CD4-positive, alpha-beta memory T cell (primary cell): ENCODE measurements at regions not wholly inside any gene's neighbourhood (a gene's known extent, or its start where the extent isn't known, plus 50 kb on each side); places are given as distances from the start of the nearest gene placed in this dataset.

Source experiments
- CTCF ChIA-PET: fragments of 350-600 bp; sonication (Branson Sonifier 250); formaldehyde crosslinking; loops from one replicate; lab custom pipeline; 2021; ENCODE audit warnings: inconsistent platforms; ENCODE audit not compliant: partially characterized antibody; lab: Charles Lee
- POLR2A ChIA-PET: fragments of 350-600 bp; sonication (Branson Sonifier 250); formaldehyde crosslinking; loops from one replicate; lab custom pipeline; 2021; ENCODE audit not compliant: partially characterized antibody; lab: Charles Lee
- DNase-seq, 5 donors: peaks; one replicate each; pipeline versions ENCODE4 v3.0.0 to v3.0.0-alpha.2; 2020 to 2022; ENCODE audit warnings: mixed read lengths in 1 of 5
- H3K27ac ChIP-seq: one replicate; pipeline ENCODE4 v1.7.0; 2013; ENCODE audit warnings: low read depth, low read length
- H3K27me3 ChIP-seq: 2 replicates; pipeline ENCODE4 v1.7.0; 2013; ENCODE audit warnings: mild to moderate bottlenecking, low read length, moderate library complexity; ENCODE audit not compliant: insufficient read depth
- H3K36me3 ChIP-seq: 2 replicates; pipeline ENCODE4 v1.7.0; 2013; ENCODE audit warnings: mild to moderate bottlenecking, low read length, moderate library complexity; ENCODE audit not compliant: insufficient read depth
- H3K4me1 ChIP-seq: 2 replicates; pipeline ENCODE4 v1.7.0; 2013; ENCODE audit warnings: mild to moderate bottlenecking, low read length, moderate library complexity; ENCODE audit not compliant: insufficient read depth
- H3K4me3 ChIP-seq, 2 donors: one replicate each; pipeline ENCODE4 v1.7.0; 2013; ENCODE audit warnings: low read length in 2 of 2, mild to moderate bottlenecking in 1 of 2
- H3K9me3 ChIP-seq, 2 donors: one replicate each; pipeline ENCODE4 v1.7.0; 2013; ENCODE audit warnings: low read length in 2 of 2, control low read depth in 1 of 2; ENCODE audit not compliant: control insufficient read depth in 1 of 2
- H3K27ac Mint-ChIP-seq, 7 donors: one replicate each; pipeline ENCODE4 v1.8.0; 2020 to 2021; ENCODE audit warnings: mixed read lengths in 7 of 7, mild to moderate bottlenecking in 6 of 7, inconsistent platforms in 3 of 7, moderate library complexity in 3 of 7
- H3K27me3 Mint-ChIP-seq, 2 donors: one replicate each; pipeline ENCODE4 v1.8.0; 2020 to 2021; ENCODE audit warnings: mixed read lengths in 2 of 2
- H3K36me3 Mint-ChIP-seq, 2 donors: one replicate each; pipeline ENCODE4 v1.8.0; 2020 to 2021; ENCODE audit warnings: mixed read lengths in 2 of 2, inconsistent platforms in 1 of 2, mild to moderate bottlenecking in 1 of 2
- H3K4me1 Mint-ChIP-seq, 4 donors: one replicate each; pipeline ENCODE4 v1.8.0; 2020 to 2021; ENCODE audit warnings: mixed read lengths in 4 of 4, mild to moderate bottlenecking in 1 of 4
- H3K4me3 Mint-ChIP-seq, 8 donors: one replicate each; pipeline ENCODE4 v1.8.0; 2020 to 2021; ENCODE audit warnings: mixed read lengths in 8 of 8, mild to moderate bottlenecking in 7 of 8, moderate library complexity in 6 of 8, inconsistent platforms in 3 of 8
- H3K9me3 Mint-ChIP-seq, 8 donors: one replicate each; pipeline ENCODE4 v1.8.0; 2020 to 2021; ENCODE audit warnings: mixed read lengths in 8 of 8, mild to moderate bottlenecking in 5 of 8, inconsistent platforms in 3 of 8, moderate library complexity in 1 of 8
- intact Hi-C: fragments of 100-400 bp; cut with micrococcal nuclease; formaldehyde crosslinking; loops from one replicate; pipeline ENCODE4 v1.15.1; 2023

- Histone ChIP-seq H3K36me3 (no peaks in the 10 kb centered on the region), H3K27me3 (no peaks in the 10 kb centered on the region), H3K4me3 (no peak overlapping the region), H3K27ac (no peak overlapping the region), H3K4me1 (no peaks in the 10 kb centered on the region), H3K9me3 (no peaks in the 10 kb centered on the region)
- intact Hi-C loops: no loop called here
- Mint-ChIP-seq H3K27me3 (no peaks in the 10 kb centered on the region), H3K4me3 (no peak overlapping the region), H3K4me1 (no peaks in the 10 kb centered on the region), H3K9me3 (peaks cover 0 to 4% (median 0%) of the 10 kb centered on the region in 8 donors), H3K36me3 (no peaks in the 10 kb centered on the region), H3K27ac (no peak overlapping the region)
- ChIA-PET CTCF (interaction anchor here (1.0 kb wide), 1 partner anchor 439 kb away, joined by 3 read pairs; no protein-coding TSS in a partner anchor), POLR2A (no interaction called here)
- no peak for DNase-seq
Measured at GRCh38 chr21:35367553-35367952, 318.5 kb upstream of the RUNX1 start.

- Mint-ChIP-seq H3K36me3 (no peaks in the 10 kb centered on the region), H3K27ac (no peak overlapping the region), H3K27me3 (no peaks in the 10 kb centered on the region), H3K9me3 (peaks cover 0 to 4% (median 0%) of the 10 kb centered on the region in 8 donors), H3K4me3 (no peak overlapping the region), H3K4me1 (no peaks in the 10 kb centered on the region)
- intact Hi-C loops: no loop called here
- no peak overlapping the region for H3K4me3 ChIP-seq
- H3K27ac ChIP-seq: no peak overlapping the region
- ChIA-PET CTCF (no interaction called here), POLR2A (no interaction called here)
- H3K27me3 ChIP-seq: no peaks in the 10 kb centered on the region
- H3K4me1 ChIP-seq: no peaks in the 10 kb centered on the region
- DNase-seq: no peak
- H3K9me3 ChIP-seq: no peaks in the 10 kb centered on the region
- no peaks in the 10 kb centered on the region for H3K36me3 ChIP-seq
Measured at GRCh38 chr21:35366394-35367080, 317.4 kb upstream of the RUNX1 start.

- no peaks in the 10 kb centered on the region for H3K9me3 ChIP-seq
- no peak overlapping the region for H3K4me3 Mint-ChIP-seq
- H3K9me3 Mint-ChIP-seq: peaks cover 0 to 4% (median 0%) of the 10 kb centered on the region in 8 donors
- no peaks in the 10 kb centered on the region for H3K36me3 Mint-ChIP-seq
- H3K27me3 Mint-ChIP-seq: no peaks in the 10 kb centered on the region
- intact Hi-C loops: no loop called here
- no peak overlapping the region for H3K4me3 ChIP-seq
- no peak for DNase-seq
- no peaks in the 10 kb centered on the region for H3K4me1 Mint-ChIP-seq
- no peaks in the 10 kb centered on the region for H3K36me3 ChIP-seq
- no peaks in the 10 kb centered on the region for H3K4me1 ChIP-seq
- ChIA-PET POLR2A (no interaction called here), CTCF (no interaction called here)
- H3K27ac Mint-ChIP-seq: no peak overlapping the region
- H3K27ac ChIP-seq: no peak overlapping the region
- H3K27me3 ChIP-seq: no peaks in the 10 kb centered on the region
Measured at GRCh38 chr21:35363458-35363857, 314.4 kb upstream of the RUNX1 start.

- no peaks in the 10 kb centered on the region for H3K36me3 ChIP-seq
- Mint-ChIP-seq H3K36me3 (no peaks in the 10 kb centered on the region), H3K27me3 (no peaks in the 10 kb centered on the region), H3K4me3 (no peak overlapping the region), H3K27ac (no peak overlapping the region), H3K4me1 (no peaks in the 10 kb centered on the region), H3K9me3 (peaks cover 0 to 4% (median 0%) of the 10 kb centered on the region in 8 donors)
- no peak for DNase-seq
- CTCF ChIA-PET: no interaction called here
- no peaks in the 10 kb centered on the region for H3K4me1 ChIP-seq
- no peak overlapping the region for H3K27ac ChIP-seq
- POLR2A ChIA-PET: no interaction called here
- no peak overlapping the region for H3K4me3 ChIP-seq
- intact Hi-C loops: no loop called here
- no peaks in the 10 kb centered on the region for H3K27me3 ChIP-seq
- no peaks in the 10 kb centered on the region for H3K9me3 ChIP-seq
Measured at GRCh38 chr21:35361988-35362387, 312.9 kb upstream of the RUNX1 start.

- POLR2A ChIA-PET: no interaction called here
- H3K27ac Mint-ChIP-seq: no peak overlapping the region
- Histone ChIP-seq H3K36me3 (no peaks in the 10 kb centered on the region), H3K4me3 (no peak overlapping the region), H3K27me3 (no peaks in the 10 kb centered on the region), H3K9me3 (no peaks in the 10 kb centered on the region), H3K27ac (no peak overlapping the region), H3K4me1 (no peaks in the 10 kb centered on the region)
- intact Hi-C loops: no loop called here
- no peaks in the 10 kb centered on the region for H3K27me3 Mint-ChIP-seq
- H3K4me3 Mint-ChIP-seq: no peak overlapping the region
- H3K9me3 Mint-ChIP-seq: peaks cover 0 to 4% (median 0%) of the 10 kb centered on the region in 8 donors
- H3K36me3 Mint-ChIP-seq: no peaks in the 10 kb centered on the region
- no peak for DNase-seq
- no peaks in the 10 kb centered on the region for H3K4me1 Mint-ChIP-seq
- CTCF ChIA-PET: no interaction called here
Measured at GRCh38 chr21:35360870-35361570, 311.9 kb upstream of the RUNX1 start.

- no peak overlapping the region for H3K27ac ChIP-seq
- no peak overlapping the region for H3K4me3 ChIP-seq
- no peaks in the 10 kb centered on the region for H3K4me1 ChIP-seq
- H3K4me1 Mint-ChIP-seq: no peaks in the 10 kb centered on the region
- H3K27me3 Mint-ChIP-seq: peaks cover under 1 to 2% of the 10 kb centered on the region in 2 donors
- POLR2A ChIA-PET: no interaction called here
- CTCF ChIA-PET: no interaction called here
- no peak overlapping the region for H3K4me3 Mint-ChIP-seq
- no peaks in the 10 kb centered on the region for H3K36me3 ChIP-seq
- DNase-seq: no peak
- H3K36me3 Mint-ChIP-seq: no peaks in the 10 kb centered on the region
- intact Hi-C loops: no loop called here
- H3K27me3 ChIP-seq: no peaks in the 10 kb centered on the region
- no peaks in the 10 kb centered on the region for H3K9me3 ChIP-seq
- peaks cover 0 to 4% (median 0%) of the 10 kb centered on the region in 8 donors for H3K9me3 Mint-ChIP-seq
- H3K27ac Mint-ChIP-seq: no peak overlapping the region
Measured at GRCh38 chr21:35359076-35359475, 310.0 kb upstream of the RUNX1 start.

- Mint-ChIP-seq H3K36me3 (no peaks in the 10 kb centered on the region), H3K4me3 (no peak overlapping the region), H3K4me1 (no peaks in the 10 kb centered on the region), H3K9me3 (no peaks in the 10 kb centered on the region), H3K27me3 (peaks cover 2 to 3% of the 10 kb centered on the region in 2 donors), H3K27ac (no peak overlapping the region)
- intact Hi-C loops: no loop called here
- Histone ChIP-seq H3K36me3 (no peaks in the 10 kb centered on the region), H3K4me1 (no peaks in the 10 kb centered on the region), H3K4me3 (no peak overlapping the region), H3K27ac (no peak overlapping the region), H3K27me3 (no peaks in the 10 kb centered on the region), H3K9me3 (no peaks in the 10 kb centered on the region)
- POLR2A ChIA-PET: no interaction called here
- DNase-seq: no peak
- CTCF ChIA-PET: interaction anchor here (1.1 kb wide), 1 partner anchor 11 kb away, joined by 3 read pairs; no protein-coding TSS in a partner anchor
Measured at GRCh38 chr21:35358008-35358407, 308.9 kb upstream of the RUNX1 start.
